HCT116 (cell line): ENCODE measurements at regions not wholly inside any gene's neighbourhood (a gene's known extent, or its start where the extent isn't known, plus 50 kb on each side); places are given as distances from the start of the nearest gene placed in this dataset.

Experiments used
- POLR2A ChIP-seq: IDR thresholded peaks from 2 replicates; pipeline ENCODE4 v1.7.0; 2011; ENCODE audit warnings: borderline replicate concordance; ENCODE audit not compliant: insufficient read depth, insufficient read length; ENCODE audit errors: extremely low read depth
- RAD21 ChIP-seq: IDR thresholded peaks from 2 replicates; pipeline ENCODE4 v1.6.1; 2012; ENCODE audit warnings: low read depth, mild to moderate bottlenecking
- TF ChIP-seq, protein P1 (sequence below), 3 experiments: fragments of 200-600 bp in 1 of 3; sonication (generic) in 1 of 3; IDR thresholded peaks in 2 of 3; conservative IDR thresholded peaks in 1 of 3; 2 replicates each; pipeline ENCODE4 v1.5.1; 2012 to 2017; ENCODE audit warnings: low read depth in 2 of 3, low read length in 2 of 3, antibody characterized with exemption in 1 of 3, borderline replicate concordance in 1 of 3, control low read depth in 1 of 3, mild to moderate bottlenecking in 1 of 3, mixed read lengths in 1 of 3, mixed run types in 1 of 3, moderate library complexity in 1 of 3; ENCODE audit not compliant: insufficient read depth in 1 of 3

GRCh38 chr7:159207393-159207792, 62.7 kb upstream of the VIPR2 start:
- TF ChIP-seq POLR2A (no peak), RAD21 (no peak)
- TF ChIP-seq, protein P1, sequence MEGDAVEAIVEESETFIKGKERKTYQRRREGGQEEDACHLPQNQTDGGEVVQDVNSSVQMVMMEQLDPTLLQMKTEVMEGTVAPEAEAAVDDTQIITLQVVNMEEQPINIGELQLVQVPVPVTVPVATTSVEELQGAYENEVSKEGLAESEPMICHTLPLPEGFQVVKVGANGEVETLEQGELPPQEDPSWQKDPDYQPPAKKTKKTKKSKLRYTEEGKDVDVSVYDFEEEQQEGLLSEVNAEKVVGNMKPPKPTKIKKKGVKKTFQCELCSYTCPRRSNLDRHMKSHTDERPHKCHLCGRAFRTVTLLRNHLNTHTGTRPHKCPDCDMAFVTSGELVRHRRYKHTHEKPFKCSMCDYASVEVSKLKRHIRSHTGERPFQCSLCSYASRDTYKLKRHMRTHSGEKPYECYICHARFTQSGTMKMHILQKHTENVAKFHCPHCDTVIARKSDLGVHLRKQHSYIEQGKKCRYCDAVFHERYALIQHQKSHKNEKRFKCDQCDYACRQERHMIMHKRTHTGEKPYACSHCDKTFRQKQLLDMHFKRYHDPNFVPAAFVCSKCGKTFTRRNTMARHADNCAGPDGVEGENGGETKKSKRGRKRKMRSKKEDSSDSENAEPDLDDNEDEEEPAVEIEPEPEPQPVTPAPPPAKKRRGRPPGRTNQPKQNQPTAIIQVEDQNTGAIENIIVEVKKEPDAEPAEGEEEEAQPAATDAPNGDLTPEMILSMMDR (IDR thresholded peaks at IDR 0.05 in 2 of 3, conservative IDR thresholded peaks at IDR 0.05 in 1 of 3; ENCODE audit: borderline replicate concordance in 1 of 3, insufficient read depth in 1 of 3, low read depth in 2 of 3, low read length in 2 of 3), result no peak
